GM13976 (cell line): ENCODE measurements at regions not wholly inside any gene's neighbourhood (a gene's known extent, or its start where the extent isn't known, plus 50 kb on each side); places are given as distances from the start of the nearest gene placed in this dataset.

ENCODE experiments used
- DNase-seq: peaks from one replicate; pipeline ENCODE4 v3.0.0; 2012; ENCODE audit warnings: low spot score
- CTCF ChIP-seq: IDR thresholded peaks from 2 replicates; pipeline ENCODE4 v1.5.1; 2012; ENCODE audit warnings: borderline replicate concordance, mild to moderate bottlenecking; ENCODE audit not compliant: insufficient read depth; ENCODE audit errors: extremely low read depth, missing control alignments, control extremely low read depth
- in situ Hi-C: fragments of 300-500 bp; cut with MboI; formaldehyde crosslinking; loops from one replicate; pipeline ENCODE4 v1.12.0; 2022; ENCODE audit warnings: low sequenced_read_pairs, mixed read lengths, inconsistent platforms; ENCODE audit not compliant: unreplicated experiment

DNA sequence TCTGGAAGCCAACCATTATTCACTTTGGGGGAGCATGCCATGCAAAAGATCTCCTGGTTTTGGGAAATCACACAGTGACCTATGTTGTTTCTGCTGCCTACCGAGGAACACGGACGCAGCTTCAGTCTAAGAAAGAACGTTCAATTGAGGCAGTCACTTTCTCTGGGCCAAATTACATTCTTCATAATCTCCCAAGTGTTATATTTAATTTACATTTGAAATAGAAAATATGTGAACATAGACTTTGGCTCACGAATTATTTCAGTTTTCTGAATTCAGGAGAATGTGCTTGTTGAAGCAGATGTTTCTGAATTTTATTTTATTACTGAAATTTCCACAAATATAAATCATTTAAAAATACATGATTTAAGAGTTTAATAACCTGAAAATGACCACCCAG lies 93.6 kb upstream of the KCNJ16 start:
- DNase-seq: no peak
- no peak for TF ChIP-seq CTCF
- in situ Hi-C loops: no loop called here

DNA sequence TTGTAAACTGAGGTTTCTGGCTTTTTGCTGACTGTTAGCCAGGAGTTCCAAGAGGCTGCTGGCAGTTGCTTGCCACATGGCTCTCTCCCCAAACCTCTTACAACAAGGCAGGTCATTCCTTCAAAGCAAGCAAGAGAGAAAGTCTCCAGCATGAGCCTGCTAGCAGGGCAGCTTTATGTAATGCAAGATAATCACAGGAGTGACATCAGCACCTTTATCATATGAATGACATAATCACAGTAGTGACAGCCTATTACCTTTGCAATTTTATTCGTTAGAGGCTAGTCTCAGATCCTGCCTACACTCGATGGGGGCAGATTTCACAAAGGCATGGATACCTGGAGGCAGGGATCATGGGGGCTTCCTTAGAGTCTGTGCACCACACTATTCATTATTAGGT lies 79.5 kb upstream of the KCNJ16 start:
- TF ChIP-seq CTCF: no peak
- no peak for DNase-seq
- in situ Hi-C loops: no loop called here

DNA sequence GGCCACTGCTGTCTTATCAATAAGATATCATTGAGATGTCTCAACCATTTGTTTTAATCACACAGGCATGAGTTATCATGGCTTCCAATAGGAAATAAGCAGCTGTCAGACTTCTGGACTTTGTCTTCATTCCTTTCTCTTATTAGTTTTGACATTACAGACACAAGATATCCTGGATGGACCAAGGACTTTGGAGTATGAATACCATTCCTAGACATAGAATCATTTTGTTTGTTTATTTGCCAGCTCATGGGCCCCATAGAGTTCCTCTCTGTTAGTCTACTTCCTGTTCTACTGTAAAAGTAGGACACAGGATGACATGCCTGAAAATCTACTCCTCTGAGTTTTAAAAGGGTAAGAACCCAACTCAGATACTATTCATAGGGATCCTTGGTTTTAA lies 77.7 kb upstream of the KCNJ16 start:
- DNase-seq: no peak
- no peak for TF ChIP-seq CTCF
- in situ Hi-C loops: no loop called here

DNA sequence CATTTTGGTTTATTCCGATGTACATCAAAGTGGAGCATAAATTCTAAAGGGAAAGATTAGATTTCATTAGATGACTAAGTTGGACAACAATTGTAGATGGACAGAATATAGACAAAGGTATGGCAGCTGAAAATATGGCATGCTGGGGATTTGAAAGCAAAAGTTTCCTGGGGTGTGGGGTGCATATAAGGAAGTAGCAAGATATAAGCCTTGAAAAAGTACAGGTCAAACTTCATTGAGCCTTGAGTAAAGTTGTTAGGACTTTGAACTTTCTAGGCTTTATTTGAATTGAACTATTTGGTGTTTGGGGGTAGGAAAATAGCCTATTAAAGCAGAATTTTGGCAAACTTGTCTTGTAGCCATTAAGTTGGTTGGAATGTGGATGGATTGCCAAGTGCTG lies 75.8 kb upstream of the KCNJ16 start:
- in situ Hi-C loops: no loop called here
- no peak for TF ChIP-seq CTCF
- DNase-seq: no peak

- TF ChIP-seq CTCF: no peak
Observed at GRCh38 chr17:70006159-70006558, 68.9 kb upstream of the KCNJ16 start.

GRCh38 chr17:70011750-70012149 lies 63.3 kb upstream of the KCNJ16 start:
- TF ChIP-seq CTCF: no peak
- DNase-seq: no peak
- in situ Hi-C loops: no loop called here

More at GRCh38 chr17:70006159-70006558, 68.9 kb upstream of the KCNJ16 start:
- DNase-seq: no peak
- in situ Hi-C loops: no loop called here

DNA sequence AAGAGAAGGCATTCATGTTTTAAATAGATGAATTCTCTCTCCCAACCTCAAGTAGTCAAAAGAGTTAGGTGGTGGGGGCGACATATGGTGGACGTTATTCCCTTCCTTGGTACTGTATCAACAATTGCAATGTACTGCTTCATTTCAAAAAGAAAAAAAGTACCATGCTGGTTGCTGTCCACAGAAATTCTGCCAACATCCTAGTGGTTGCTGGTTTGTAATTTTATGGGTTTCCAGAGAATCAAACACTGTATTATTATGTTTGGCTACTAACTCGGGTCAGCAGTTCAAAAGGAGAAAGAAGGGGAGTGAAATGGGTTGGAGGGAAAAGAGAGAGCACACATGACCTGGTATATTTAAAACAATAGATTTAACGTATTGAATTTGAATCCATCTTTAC lies 61.1 kb upstream of the KCNJ16 start:
- TF ChIP-seq CTCF: no peak
- no peak for DNase-seq
- in situ Hi-C loops: no loop called here
